Pancreas (tissue), 10 donors: ENCODE measurements at regions not wholly inside any gene's neighbourhood (a gene's known extent, or its start where the extent isn't known, plus 50 kb on each side); places are given as distances from the start of the nearest gene placed in this dataset.

Source experiments
- ATAC-seq, 4 donors: fragments of 200-7000 bp; cut with Tn5 transposase; one replicate each; pipeline versions ENCODE4 v1.8.0 to v1.9.1; 2020; ENCODE audit warnings: mild to moderate bottlenecking in 4 of 4, moderate library complexity in 4 of 4
- DNase-seq, 6 donors: peaks; one replicate each; pipeline ENCODE4 v3.0.0-alpha.2; 2020
- FAIRE-seq: peaks from 2 replicates; lab custom pipeline; 2012; peaks lifted over from hg19 to GRCh38; lab: Jason Lieb, UNC
- H3K27ac ChIP-seq, 4 donors: fragments of 200-600 bp; sonication (generic); 1 replicate in 3 of 4; 2 replicates in 1 of 4; pipeline versions ENCODE4 v1.5.0 to v1.8.0; 2020
- H3K27me3 ChIP-seq, 4 donors: fragments of 200-600 bp; one replicate each; pipeline ENCODE4 v1.8.0; 2021
- H3K36me3 ChIP-seq, 3 donors: fragments of 200-600 bp; sonication (generic) in 1 of 3; one replicate each; pipeline versions ENCODE4 v1.5.0 to v1.8.0; 2020 to 2021
- H3K4me1 ChIP-seq, 3 donors: fragments of 200-600 bp; one replicate each; pipeline ENCODE4 v1.8.0; 2021
- H3K4me3 ChIP-seq, 4 donors: fragments of 200-600 bp; sonication (generic) in 2 of 4; one replicate each; pipeline versions ENCODE4 v1.5.0 to v1.8.0; 2020 to 2021
- H3K9me3 ChIP-seq, 4 donors: fragments of 200-600 bp; one replicate each; pipeline ENCODE4 v1.8.0; 2021
- CTCF ChIP-seq, 4 donors: fragments of 200-600 bp; sonication (generic) in 3 of 4; IDR thresholded peaks; one replicate each; pipeline versions ENCODE4 v1.5.0 to v1.8.0; 2021; ENCODE audit warnings: antibody characterized with exemption in 4 of 4
- WGBS, 2 donors: extraction: QIAGEN DNeasy Blood & Tissue Kit; methylation state at CpG; one replicate each; pipeline ENCODE4 v1.1.7; 2013; 5-methylcytosine and 5-hydroxymethylcytosine counted together
- intact Hi-C, 3 donors: fragments of 100-400 bp; cut with DNase I; formaldehyde crosslinking; loops; one replicate each; pipeline versions ENCODE4 v1.11.1 to v1.14.2; 2022
- donor health status: healthy with polysubstance abuse.
- donor health status: DM: no; HTN: no; CAD: no; lungs with moderate emphysema.
- donor health status: DM: no; HTN: no; CAD: no.
- donor health status: control.
- donor health status: control.
- donor health status: Bipolar disorder and iron deficiency.
- donor health status: DM: yes; HTN: yes; CAD: no.
- donor health status: DM: no; HTN: no; CAD: no.
- donor health status: DM: no; HTN: no; CAD: no.
- donor health status: DM: yes; HTN: yes; CAD: no.

- peak in 1 of 6 donors; percentile 41 for DNase-seq
- H3K36me3 ChIP-seq = no peaks in the 10 kb centered on the region
- peak overlapping the region in 2 of 4 donors; percentile 32 to 50 for H3K27ac ChIP-seq
- no peak for TF ChIP-seq CTCF (IDR thresholded peaks at IDR 0.05)
- H3K27me3 ChIP-seq = no peaks in the 10 kb centered on the region
- no peak overlapping the region for H3K4me3 ChIP-seq
- peak in 2 of 4 donors; percentile 64 to 73 for ATAC-seq
- no peaks in the 10 kb centered on the region for H3K4me1 ChIP-seq
- H3K9me3 ChIP-seq = no peaks in the 10 kb centered on the region
- FAIRE-seq = no peak
- 43 to 47% methylated on average over 8 of the region's 8 CpGs for WGBS, 2 donors
- intact Hi-C loops = no loop called here
Observed at GRCh38 chr11:121688860-121689614, 236.3 kb upstream of the SORL1-AS1 start.

GRCh38 chr11:121688055-121688491 is 235.3 kb upstream of the SORL1-AS1 start:
- DNase-seq (no peak), ATAC-seq (peak in 1 of 4 donors; percentile 59), FAIRE-seq (no peak)
- Histone ChIP-seq H3K4me1 (no peaks in the 10 kb centered on the region), H3K4me3 (no peak overlapping the region), H3K27me3 (no peaks in the 10 kb centered on the region), H3K9me3 (no peaks in the 10 kb centered on the region), H3K36me3 (no peaks in the 10 kb centered on the region), H3K27ac (peak overlapping the region in 1 of 4 donors; percentile 50)
- no peak for TF ChIP-seq CTCF (IDR thresholded peaks at IDR 0.05)
- 34% methylated on average over 5 of the region's 5 CpGs for WGBS, 2 donors
- intact Hi-C loops = no loop called here

- intact Hi-C loops = no loop called here
- no peaks in the 10 kb centered on the region for H3K9me3 ChIP-seq
- no peak overlapping the region for H3K27ac ChIP-seq
- no peak overlapping the region for H3K4me3 ChIP-seq
- H3K4me1 ChIP-seq = no peaks in the 10 kb centered on the region
- TF ChIP-seq CTCF (IDR thresholded peaks at IDR 0.05) = no peak
- 94 to 95% methylated on average over 3 of the region's 3 CpGs for WGBS, 2 donors
- ATAC-seq (no peak), DNase-seq (no peak), FAIRE-seq (no peak)
- no peaks in the 10 kb centered on the region for H3K36me3 ChIP-seq
- no peaks in the 10 kb centered on the region for H3K27me3 ChIP-seq
Observed at GRCh38 chr11:121683791-121684190, 231.0 kb upstream of the SORL1-AS1 start.
